T1000 (cell line): ENCODE measurements at regions not wholly inside any gene's neighbourhood (a gene's known extent, or its start where the extent isn't known, plus 50 kb on each side); places are given as distances from the start of the nearest gene placed in this dataset.

ENCODE experiments used
- DNase-seq: peaks from one replicate; lab custom pipeline; 2025; ENCODE audit warnings: mixed read lengths; lab: John Stamatoyannopoulos, UW

GRCh38 chr6:101296169-101296960, 97.1 kb upstream of the GRIK2 start:
- DNase-seq = no peak

DNA sequence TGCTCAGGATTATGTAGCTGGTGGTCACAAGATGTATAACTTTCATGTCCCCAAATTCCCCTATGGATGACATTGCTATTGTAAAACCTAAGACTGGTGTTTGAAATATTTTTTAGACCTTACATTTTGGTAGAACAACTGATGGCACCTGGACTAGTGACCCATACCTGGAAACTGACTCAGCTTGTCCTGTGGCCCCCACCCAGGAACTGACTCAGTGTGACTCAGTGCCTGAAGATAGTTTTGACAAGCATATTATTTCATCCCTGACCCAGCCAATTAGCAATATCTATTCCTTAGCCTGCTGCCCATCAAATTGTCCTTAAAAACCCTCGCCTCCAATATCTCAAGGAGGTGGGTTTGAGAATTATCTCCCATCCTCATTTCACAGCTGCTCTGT, 90.9 kb upstream of the GRIK2 start:
- no peak for DNase-seq

- no peak for DNase-seq
These were observed 90.0 kb upstream of the GRIK2 start for GRCh38 chr6:101303495-101303894.

DNA sequence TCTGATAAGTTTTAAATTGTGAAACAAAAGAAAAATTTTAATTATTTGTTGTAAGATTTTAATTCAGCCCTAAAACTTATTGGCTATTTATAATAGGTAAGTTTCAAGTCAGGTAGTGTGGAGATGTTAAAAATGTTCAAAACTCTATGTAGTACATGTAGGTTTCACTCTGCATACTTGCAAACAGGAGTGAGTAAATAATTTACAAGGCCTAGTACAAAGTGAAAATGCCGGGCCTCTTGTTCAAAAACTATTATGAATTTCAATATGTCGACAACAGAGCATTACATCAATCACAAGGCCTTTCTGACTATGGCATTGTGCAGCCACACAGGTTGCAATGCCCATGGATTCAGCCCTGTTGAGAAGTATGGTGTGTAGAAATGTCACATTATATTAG, 80.9 kb upstream of the GRIK2 start:
- no peak for DNase-seq

- no peak for DNase-seq
These were observed 70.6 kb upstream of the GRIK2 start for GRCh38 chr6:101322921-101323320.

- no peak for DNase-seq
These were observed 67.1 kb upstream of the GRIK2 start for GRCh38 chr6:101326411-101326810.

DNA sequence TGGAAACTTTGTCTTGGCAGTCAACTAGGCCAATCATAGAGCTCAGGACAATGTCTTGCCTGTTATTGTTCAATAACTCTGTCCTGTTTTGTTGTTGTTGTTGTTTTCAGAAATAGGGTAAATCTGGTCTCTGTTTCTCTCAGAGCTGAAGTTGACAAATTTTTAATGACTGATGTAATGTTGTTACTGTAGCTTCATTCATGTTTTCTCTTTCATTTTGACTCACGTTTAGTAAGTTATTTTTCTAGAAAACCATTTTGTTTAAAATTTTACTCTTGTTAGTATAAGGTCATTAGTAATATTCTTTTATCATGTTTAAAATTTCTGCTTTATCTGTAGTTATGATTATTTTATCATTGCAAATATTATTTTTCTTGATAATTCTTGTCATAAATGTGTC, 51.6 kb upstream of the GRIK2 start:
- no peak for DNase-seq
